Activated naive CD4-positive, alpha-beta T cell treated with anti-CD3 and anti-CD28 coated beads for 36 hours (primary cell): ENCODE measurements at regions not wholly inside any gene's neighbourhood (a gene's known extent, or its start where the extent isn't known, plus 50 kb on each side); places are given as distances from the start of the nearest gene placed in this dataset.
"Not testable (repeated sequence)": the region's sequence is repeated elsewhere in the genome, so short reads cannot be mapped to it uniquely, and the experiment has no call there.

Source experiments
- CTCF ChIA-PET: fragments of 350-600 bp; sonication (Branson Sonifier 250); formaldehyde crosslinking; loops from one replicate; lab custom pipeline; 2021; ENCODE audit warnings: antibody characterized with exemption; lab: Charles Lee
- DNase-seq: peaks from one replicate; pipeline ENCODE4 v3.0.0-alpha.2; 2020
- H3K27ac Mint-ChIP-seq: one replicate; pipeline ENCODE4 v1.8.0; 2021; ENCODE audit warnings: mild to moderate bottlenecking, mixed read lengths
- H3K27me3 Mint-ChIP-seq: one replicate; pipeline ENCODE4 v1.8.0; 2021; ENCODE audit warnings: low read depth, mixed read lengths
- H3K36me3 Mint-ChIP-seq: one replicate; pipeline ENCODE4 v1.8.0; 2021; ENCODE audit warnings: low read depth, mixed read lengths
- H3K4me1 Mint-ChIP-seq: one replicate; pipeline ENCODE4 v1.8.0; 2021; ENCODE audit warnings: low read depth, mixed read lengths
- H3K4me3 Mint-ChIP-seq: one replicate; pipeline ENCODE4 v1.8.0; 2021; ENCODE audit warnings: mild to moderate bottlenecking, moderate library complexity, mixed read lengths
- H3K9me3 Mint-ChIP-seq: one replicate; pipeline ENCODE4 v1.8.0; 2021; ENCODE audit warnings: mixed read lengths
- intact Hi-C: fragments of 100-400 bp; cut with micrococcal nuclease; formaldehyde crosslinking; loops from one replicate; pipeline ENCODE4 v1.15.1; 2023

DNA sequence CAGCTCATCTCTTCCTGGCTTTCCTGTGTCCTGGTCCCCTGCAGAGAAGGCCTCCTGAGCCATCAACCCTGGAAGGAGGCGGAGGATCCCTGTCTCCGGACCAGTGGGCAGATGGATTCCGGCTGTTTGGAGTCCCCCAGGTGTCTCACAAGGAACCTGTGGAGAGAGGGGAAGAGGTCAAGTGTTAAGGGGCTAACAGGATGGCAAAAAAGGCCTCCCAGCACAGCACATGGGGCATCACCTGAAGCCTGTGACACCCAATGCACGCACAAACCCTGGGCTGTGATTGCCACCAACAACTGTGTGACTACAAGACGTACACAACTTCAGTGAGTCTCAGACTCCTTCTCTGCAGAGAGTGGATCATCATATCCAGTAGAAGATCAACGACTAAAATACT, 107.5 kb downstream of the TUBA3C start:
- H3K4me3 Mint-ChIP-seq, H3K36me3 Mint-ChIP-seq, DNase-seq, H3K27me3 Mint-ChIP-seq, H3K27ac Mint-ChIP-seq, H3K4me1 Mint-ChIP-seq, CTCF ChIA-PET, intact Hi-C loops, H3K9me3 Mint-ChIP-seq: not testable (repeated sequence)

- H3K4me1 Mint-ChIP-seq, CTCF ChIA-PET, H3K27me3 Mint-ChIP-seq, H3K4me3 Mint-ChIP-seq, H3K36me3 Mint-ChIP-seq, H3K27ac Mint-ChIP-seq, intact Hi-C loops, H3K9me3 Mint-ChIP-seq, DNase-seq: not testable (repeated sequence)
Measured at GRCh38 chr13:19072956-19073706, 108.5 kb downstream of the TUBA3C start.

GRCh38 chr13:19072543-19072942, 109.1 kb downstream of the TUBA3C start:
- Mint-ChIP-seq H3K4me1 (no peaks in the 10 kb centered on the region), H3K9me3 (peaks cover 3% of the 10 kb centered on the region), H3K27ac (no peak overlapping the region), H3K36me3 (no peaks in the 10 kb centered on the region), H3K27me3 (peaks cover 4% of the 10 kb centered on the region), H3K4me3 (no peak overlapping the region)
- no peak for DNase-seq
- intact Hi-C loops: no loop called here
- CTCF ChIA-PET: no interaction called here

- Mint-ChIP-seq H3K36me3 (no peaks in the 10 kb centered on the region), H3K4me3 (no peak overlapping the region), H3K9me3 (peaks cover 3% of the 10 kb centered on the region), H3K27me3 (peaks cover 1% of the 10 kb centered on the region), H3K4me1 (no peaks in the 10 kb centered on the region), H3K27ac (no peak overlapping the region)
- CTCF ChIA-PET: no interaction called here
- DNase-seq: no peak
- intact Hi-C loops: no loop called here
Measured at GRCh38 chr13:19071161-19071936, 110.3 kb downstream of the TUBA3C start.

DNA sequence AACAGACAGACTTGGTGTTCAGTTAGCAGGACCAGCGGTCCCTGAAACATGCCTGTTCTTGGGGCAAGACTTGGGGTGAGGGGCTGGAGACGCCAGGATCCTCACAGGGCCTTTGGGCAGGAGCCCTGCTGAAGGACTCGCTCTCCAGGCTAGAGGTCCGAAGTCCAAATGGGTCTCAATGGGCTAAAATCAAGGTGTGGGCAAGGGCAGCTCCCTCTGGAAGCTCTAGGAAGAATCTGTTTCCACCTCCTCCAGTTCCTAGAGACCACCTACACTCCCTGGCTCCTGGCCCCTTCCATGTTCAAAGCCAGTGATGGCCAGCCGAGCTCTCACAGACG, 111.3 kb downstream of the TUBA3C start:
- Mint-ChIP-seq H3K4me3 (no peak overlapping the region), H3K36me3 (no peaks in the 10 kb centered on the region), H3K4me1 (no peaks in the 10 kb centered on the region), H3K27ac (no peak overlapping the region), H3K9me3 (peaks cover 5% of the 10 kb centered on the region), H3K27me3 (no peaks in the 10 kb centered on the region)
- CTCF ChIA-PET: no interaction called here
- intact Hi-C loops: no loop called here
- no peak for DNase-seq

DNA sequence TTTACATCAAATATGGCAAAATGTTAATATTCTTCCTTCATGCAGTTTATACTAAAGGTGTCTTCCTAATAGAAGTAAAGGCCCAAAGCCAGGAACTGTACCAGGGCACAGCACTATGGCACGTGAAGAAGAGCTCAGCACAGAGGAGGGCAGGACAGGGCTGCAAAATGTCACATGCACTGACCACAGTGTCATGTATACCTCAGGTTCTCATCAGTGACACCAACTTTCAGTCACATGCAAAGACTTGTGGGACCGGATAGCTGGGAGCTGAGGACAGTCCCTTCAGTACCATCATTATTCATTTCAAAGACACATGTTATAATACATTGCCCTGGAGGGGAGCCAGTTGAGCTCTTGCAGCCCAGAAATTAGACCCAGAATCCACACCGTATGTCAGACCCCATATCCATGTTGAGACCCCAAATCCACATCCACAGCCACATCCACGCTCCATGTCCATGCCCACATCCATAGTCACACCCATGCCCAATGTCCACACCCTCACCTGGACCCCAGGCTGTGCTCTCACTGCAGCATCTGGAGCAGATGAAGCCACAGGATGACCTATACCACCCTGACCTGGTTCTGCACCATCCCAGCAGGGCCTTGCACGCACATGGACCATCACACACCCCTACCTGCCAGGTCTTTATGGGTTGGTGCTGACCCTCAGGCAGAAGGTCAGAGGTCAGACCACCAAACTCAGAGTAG, 111.8 kb downstream of the TUBA3C start:
- H3K27ac Mint-ChIP-seq: no peak overlapping the region
- no peaks in the 10 kb centered on the region for H3K4me1 Mint-ChIP-seq
- CTCF ChIA-PET: no interaction called here
- H3K4me3 Mint-ChIP-seq: no peak overlapping the region
- no peaks in the 10 kb centered on the region for H3K36me3 Mint-ChIP-seq
- no peaks in the 10 kb centered on the region for H3K27me3 Mint-ChIP-seq
- intact Hi-C loops: no loop called here
- H3K9me3 Mint-ChIP-seq: peaks cover 5% of the 10 kb centered on the region
- no peak for DNase-seq

GRCh38 chr13:19068691-19069090, 112.9 kb downstream of the TUBA3C start:
- Mint-ChIP-seq H3K36me3 (no peaks in the 10 kb centered on the region), H3K27me3 (no peaks in the 10 kb centered on the region), H3K9me3 (peaks cover 8% of the 10 kb centered on the region), H3K4me1 (no peaks in the 10 kb centered on the region), H3K27ac (no peak overlapping the region), H3K4me3 (no peak overlapping the region)
- DNase-seq: no peak
- intact Hi-C loops: no loop called here
- CTCF ChIA-PET: no interaction called here

DNA sequence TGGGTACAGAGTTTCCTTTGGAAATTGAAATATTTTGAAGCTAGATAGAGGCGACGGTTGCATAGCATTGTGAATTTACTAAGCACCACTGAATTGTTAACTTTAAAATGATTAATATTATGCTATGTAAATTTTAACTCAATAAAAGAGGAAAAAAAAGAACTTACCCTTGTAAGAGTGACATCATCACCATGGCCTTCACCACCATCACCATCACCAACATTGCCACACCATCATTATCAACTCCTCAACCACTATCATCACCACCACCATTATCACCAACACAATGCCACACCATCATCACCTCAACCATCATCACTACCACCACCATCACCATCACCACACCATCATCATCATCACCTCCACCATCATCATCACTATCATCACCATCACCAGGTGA, 113.9 kb downstream of the TUBA3C start:
- CTCF ChIA-PET: no interaction called here
- Mint-ChIP-seq H3K27me3 (no peaks in the 10 kb centered on the region), H3K4me3 (no peak overlapping the region), H3K9me3 (peaks cover 10% of the 10 kb centered on the region), H3K36me3 (no peaks in the 10 kb centered on the region), H3K4me1 (no peaks in the 10 kb centered on the region), H3K27ac (no peak overlapping the region)
- intact Hi-C loops: no loop called here
- DNase-seq: no peak

GRCh38 chr13:19062801-19063200, 118.8 kb downstream of the TUBA3C start:
- Mint-ChIP-seq H3K27ac (no peak overlapping the region), H3K4me3 (no peak overlapping the region), H3K36me3 (no peaks in the 10 kb centered on the region), H3K9me3 (peaks cover 10% of the 10 kb centered on the region), H3K4me1 (no peaks in the 10 kb centered on the region), H3K27me3 (peaks cover 3% of the 10 kb centered on the region)
- DNase-seq: no peak
- CTCF ChIA-PET: no interaction called here
- intact Hi-C loops: no loop called here

DNA sequence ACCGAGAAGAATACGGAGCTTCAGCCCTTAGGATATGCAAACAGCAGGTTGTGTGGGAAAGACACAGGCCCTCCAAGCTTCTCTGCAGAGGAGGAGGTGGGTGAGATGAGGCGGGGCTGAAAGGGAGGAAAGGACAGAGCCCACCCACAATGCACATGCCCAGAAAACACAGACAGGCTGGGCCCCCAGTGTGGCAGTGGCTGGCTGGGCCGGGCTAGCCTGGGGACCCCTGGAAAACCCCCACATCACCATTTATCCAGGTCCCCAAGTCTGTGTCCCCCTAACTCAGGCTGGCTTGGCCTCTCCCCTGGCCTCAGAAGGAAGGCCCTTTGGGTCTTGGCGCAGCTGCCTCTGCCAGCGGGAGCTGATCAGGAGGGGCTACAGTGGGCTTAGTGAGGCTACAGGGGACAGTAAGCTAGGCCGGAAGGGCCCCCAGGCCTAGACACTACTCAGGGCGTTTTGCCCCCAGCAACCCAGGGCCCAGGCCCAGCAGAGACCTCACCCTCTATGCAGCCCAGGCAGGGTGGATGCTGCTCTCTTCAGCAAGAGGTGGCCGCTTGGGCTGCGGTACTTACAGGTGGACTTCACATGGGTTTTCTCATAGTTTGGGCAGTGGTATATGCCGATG, 119.5 kb downstream of the TUBA3C start:
- no peak overlapping the region for H3K27ac Mint-ChIP-seq
- intact Hi-C loops: no loop called here
- CTCF ChIA-PET: interaction anchor here (1.1 kb wide), 1 partner anchor 11 kb away, joined by 3 read pairs; no protein-coding TSS in a partner anchor
- no peak overlapping the region for H3K4me3 Mint-ChIP-seq
- H3K27me3 Mint-ChIP-seq: peaks cover 3% of the 10 kb centered on the region
- H3K9me3 Mint-ChIP-seq: peaks cover 10% of the 10 kb centered on the region
- no peak for DNase-seq
- no peaks in the 10 kb centered on the region for H3K36me3 Mint-ChIP-seq
- no peaks in the 10 kb centered on the region for H3K4me1 Mint-ChIP-seq

- H3K9me3 Mint-ChIP-seq: peaks cover 10% of the 10 kb centered on the region
- no peak for DNase-seq
- no peak overlapping the region for H3K27ac Mint-ChIP-seq
- H3K4me3 Mint-ChIP-seq: no peak overlapping the region
- H3K36me3 Mint-ChIP-seq: no peaks in the 10 kb centered on the region
- H3K4me1 Mint-ChIP-seq: no peaks in the 10 kb centered on the region
- intact Hi-C loops: no loop called here
- peaks cover 3% of the 10 kb centered on the region for H3K27me3 Mint-ChIP-seq
- CTCF ChIA-PET: interaction anchor here (1.1 kb wide), 1 partner anchor 10 kb away, joined by 3 read pairs; no protein-coding TSS in a partner anchor
Measured at GRCh38 chr13:19061278-19061677, 120.3 kb downstream of the TUBA3C start.

- no peak overlapping the region for H3K4me3 Mint-ChIP-seq
- H3K27ac Mint-ChIP-seq: no peak overlapping the region
- intact Hi-C loops: no loop called here
- peaks cover 3% of the 10 kb centered on the region for H3K27me3 Mint-ChIP-seq
- H3K36me3 Mint-ChIP-seq: no peaks in the 10 kb centered on the region
- CTCF ChIA-PET: no interaction called here
- peaks cover 8% of the 10 kb centered on the region for H3K9me3 Mint-ChIP-seq
- no peak for DNase-seq
- no peaks in the 10 kb centered on the region for H3K4me1 Mint-ChIP-seq
Measured at GRCh38 chr13:19060311-19061002, 121.2 kb downstream of the TUBA3C start.
